Pons (tissue), 1 donor: ENCODE measurements at regions not wholly inside any gene's neighbourhood (a gene's known extent, or its start where the extent isn't known, plus 50 kb on each side); places are given as distances from the start of the nearest gene placed in this dataset.
A peak's percentile ranks its signal among the peaks of the same experiment; 100 is the strongest.

Experiments
- DNase-seq: peaks from one replicate; pipeline ENCODE4 v3.0.0-alpha.2; 2016; ENCODE audit warnings: low spot score

- DNase-seq: no peak
Measured at GRCh38 chr14:53545217-53545616, 392.1 kb upstream of the DDHD1 start.

- peak; percentile 9 for DNase-seq
Measured at GRCh38 chr14:53542732-53543131, 389.6 kb upstream of the DDHD1 start.

GRCh38 chr14:53541411-53541810 is 388.3 kb upstream of the DDHD1 start:
- no peak for DNase-seq

- peak; percentile 86 for DNase-seq
Measured at GRCh38 chr14:53539489-53540126, 386.5 kb upstream of the DDHD1 start.

- DNase-seq: no peak
Measured at GRCh38 chr14:53538316-53538881, 385.3 kb upstream of the DDHD1 start.

GRCh38 chr14:53537422-53538315 is 384.5 kb upstream of the DDHD1 start:
- no peak for DNase-seq

- DNase-seq: no peak
Measured at GRCh38 chr14:53536446-53536845, 383.3 kb upstream of the DDHD1 start.

GRCh38 chr14:53534841-53535240 is 381.7 kb upstream of the DDHD1 start:
- DNase-seq: no peak

- DNase-seq: no peak
Measured at GRCh38 chr14:53533384-53533970, 380.4 kb upstream of the DDHD1 start.

- DNase-seq: no peak
Measured at GRCh38 chr14:53532853-53533252, 379.7 kb upstream of the DDHD1 start.

- no peak for DNase-seq
Measured at GRCh38 chr14:53531730-53532129, 378.6 kb upstream of the DDHD1 start.

GRCh38 chr14:53531156-53531555 is 378.0 kb upstream of the DDHD1 start:
- DNase-seq: no peak

- DNase-seq: no peak
Measured at GRCh38 chr14:53529519-53529918, 376.4 kb upstream of the DDHD1 start.

GRCh38 chr14:53528185-53528671 is 375.1 kb upstream of the DDHD1 start:
- DNase-seq: no peak

- no peak for DNase-seq
Measured at GRCh38 chr14:53526200-53526599, 373.1 kb upstream of the DDHD1 start.

GRCh38 chr14:53525608-53526007 is 372.5 kb upstream of the DDHD1 start:
- no peak for DNase-seq

GRCh38 chr14:53524391-53524790 is 371.3 kb upstream of the DDHD1 start:
- DNase-seq: no peak

GRCh38 chr14:53523226-53523625 is 370.1 kb upstream of the DDHD1 start:
- peak; percentile 5 for DNase-seq

- no peak for DNase-seq
Measured at GRCh38 chr14:53520078-53520928, 367.2 kb upstream of the DDHD1 start.

GRCh38 chr14:53519137-53519536 is 366.0 kb upstream of the DDHD1 start:
- DNase-seq: no peak

- no peak for DNase-seq
Measured at GRCh38 chr14:53517270-53517960, 364.3 kb upstream of the DDHD1 start.
